OCI-LY7 (cell line): ENCODE measurements at regions not wholly inside any gene's neighbourhood (a gene's known extent, or its start where the extent isn't known, plus 50 kb on each side); places are given as distances from the start of the nearest gene placed in this dataset.

ENCODE experiments used
- EZH2phosphoT487 ChIP-seq: fragments of 200-600 bp; sonication (generic); IDR thresholded peaks from 2 replicates; pipeline ENCODE4 v1.6.1; 2018; ENCODE audit warnings: low read depth, borderline replicate concordance, mild to moderate bottlenecking, mixed run types, antibody characterized with exemption, low read length, moderate library complexity, mixed read lengths
- TF ChIP-seq, protein P1 (sequence below): fragments of 200-600 bp; sonication (generic); conservative IDR thresholded peaks from 2 replicates; pipeline ENCODE4 v1.5.1; 2014; ENCODE audit warnings: mild to moderate bottlenecking, antibody characterized with exemption, low read length, moderate library complexity, mixed read lengths

DNA sequence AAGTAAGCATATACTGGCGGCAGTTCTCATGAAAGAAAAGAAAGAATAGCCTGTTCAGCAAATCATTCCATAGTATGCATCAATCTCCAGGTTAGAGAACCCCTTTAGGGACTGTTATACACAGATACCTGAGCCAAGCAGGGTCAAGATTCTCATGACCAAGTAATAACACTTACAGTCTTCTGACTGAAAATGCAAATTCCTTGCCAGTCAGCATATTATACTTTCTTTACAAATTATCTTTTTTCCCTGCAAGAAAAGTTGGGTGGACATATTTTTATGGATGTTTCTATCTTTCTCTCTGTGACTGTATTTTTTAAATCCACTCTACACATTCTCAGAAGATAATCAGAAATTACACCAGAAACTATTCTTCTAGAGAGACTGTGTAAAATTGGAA lies 120.4 kb upstream of the COL5A2 start:
- TF ChIP-seq, protein P1, sequence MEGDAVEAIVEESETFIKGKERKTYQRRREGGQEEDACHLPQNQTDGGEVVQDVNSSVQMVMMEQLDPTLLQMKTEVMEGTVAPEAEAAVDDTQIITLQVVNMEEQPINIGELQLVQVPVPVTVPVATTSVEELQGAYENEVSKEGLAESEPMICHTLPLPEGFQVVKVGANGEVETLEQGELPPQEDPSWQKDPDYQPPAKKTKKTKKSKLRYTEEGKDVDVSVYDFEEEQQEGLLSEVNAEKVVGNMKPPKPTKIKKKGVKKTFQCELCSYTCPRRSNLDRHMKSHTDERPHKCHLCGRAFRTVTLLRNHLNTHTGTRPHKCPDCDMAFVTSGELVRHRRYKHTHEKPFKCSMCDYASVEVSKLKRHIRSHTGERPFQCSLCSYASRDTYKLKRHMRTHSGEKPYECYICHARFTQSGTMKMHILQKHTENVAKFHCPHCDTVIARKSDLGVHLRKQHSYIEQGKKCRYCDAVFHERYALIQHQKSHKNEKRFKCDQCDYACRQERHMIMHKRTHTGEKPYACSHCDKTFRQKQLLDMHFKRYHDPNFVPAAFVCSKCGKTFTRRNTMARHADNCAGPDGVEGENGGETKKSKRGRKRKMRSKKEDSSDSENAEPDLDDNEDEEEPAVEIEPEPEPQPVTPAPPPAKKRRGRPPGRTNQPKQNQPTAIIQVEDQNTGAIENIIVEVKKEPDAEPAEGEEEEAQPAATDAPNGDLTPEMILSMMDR, result no peak
- TF ChIP-seq EZH2phosphoT487, result no peak
